ENCODE measurements at regions not wholly inside any gene's neighbourhood (a gene's known extent, or its start where the extent isn't known, plus 50 kb on each side); places are given as distances from the start of the nearest gene placed in this dataset.

- no peak for DNase-seq (ENCODE audit: low spot score)
Observed at GRCh38 chr12:64999148-64999425, 122.0 kb downstream of the WIF1 start.

Data from GM03348 (cell line).